DMS79 treated with DMSO at 0.1 percent for 48 hours (cell line): ENCODE measurements at regions not wholly inside any gene's neighbourhood (a gene's known extent, or its start where the extent isn't known, plus 50 kb on each side); places are given as distances from the start of the nearest gene placed in this dataset.
A peak's percentile ranks its signal among the peaks of the same experiment; 100 is the strongest.

Source experiments
- DNase-seq: peaks from one replicate; lab custom pipeline; 2025; lab: John Stamatoyannopoulos, UW

DNA sequence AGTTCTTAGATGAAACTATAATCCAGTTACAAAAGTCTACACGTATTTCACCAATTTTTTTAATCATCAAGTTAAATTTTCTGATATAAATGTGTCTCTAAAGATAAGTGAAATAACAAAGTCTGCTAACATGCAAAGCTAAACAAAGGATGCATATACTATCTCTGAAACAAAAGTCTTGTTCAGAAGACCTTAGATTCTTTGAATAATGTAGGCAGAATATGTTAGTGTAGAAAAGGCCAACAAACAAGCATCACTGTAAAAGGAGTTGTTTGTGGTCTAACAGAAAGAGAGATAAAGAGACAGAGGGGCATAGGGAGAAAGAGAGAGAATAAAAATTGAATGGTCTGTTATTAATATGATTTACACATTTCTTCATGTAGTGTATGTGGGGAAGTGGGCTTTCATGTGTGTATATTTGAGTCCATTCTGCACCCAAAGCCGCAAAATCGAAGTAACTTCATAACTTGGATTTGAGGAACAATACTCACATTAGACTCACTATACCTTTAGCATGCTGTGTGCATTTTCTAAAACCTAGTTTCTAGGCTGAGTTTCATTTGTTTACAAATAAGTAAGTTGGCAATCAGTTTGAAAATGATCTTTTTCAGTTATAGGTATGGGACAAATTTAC lies 734.8 kb upstream of the REG3G start:
- no peak for DNase-seq

DNA sequence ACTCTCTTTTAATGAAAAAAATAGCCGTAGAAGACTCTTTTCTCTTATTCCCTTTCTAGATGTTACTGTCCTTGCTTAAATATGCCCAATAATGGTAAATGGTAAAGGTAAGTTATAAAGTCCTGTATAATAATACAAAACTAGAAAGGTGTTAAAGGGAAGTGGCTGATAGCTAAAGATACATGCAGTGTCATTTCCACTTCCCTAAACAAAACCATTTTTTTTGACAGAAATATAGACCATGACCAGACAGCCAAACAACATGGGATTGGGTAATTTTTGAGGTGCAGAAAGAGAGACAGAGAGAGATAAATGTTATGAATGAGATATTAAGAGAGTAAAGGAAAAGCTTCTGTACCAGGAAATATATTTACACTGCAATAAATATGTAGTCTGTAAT lies 731.7 kb upstream of the REG3G start:
- no peak for DNase-seq

DNA sequence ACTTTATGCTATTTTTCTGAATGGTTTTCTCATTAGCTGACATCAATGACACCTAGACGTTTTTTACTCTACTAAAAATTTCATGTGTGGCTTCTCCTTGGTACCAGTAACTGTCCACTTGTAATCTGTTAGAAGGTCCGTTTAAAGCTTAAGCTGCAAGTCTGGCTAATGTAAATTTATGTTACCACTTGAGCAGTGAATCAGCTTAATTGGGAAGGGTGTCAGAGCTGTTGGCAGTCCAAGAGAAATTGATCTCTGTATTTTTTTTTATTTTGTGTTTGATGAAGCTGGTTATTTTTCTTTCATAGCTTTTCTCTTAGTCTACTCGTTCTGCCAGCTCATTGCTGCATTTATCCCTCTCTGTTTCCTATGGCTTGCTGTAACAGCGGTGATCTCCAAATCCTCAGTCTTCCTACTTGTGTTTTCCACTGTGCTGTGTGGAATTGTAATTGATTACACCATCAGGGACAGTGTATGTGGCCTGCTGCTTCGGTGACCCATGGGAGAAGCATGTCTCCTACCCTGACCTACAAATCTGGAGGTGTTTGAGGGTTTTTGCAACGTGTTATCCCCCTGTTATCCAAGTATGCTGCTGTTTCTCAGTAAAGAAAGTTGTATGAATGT lies 724.2 kb upstream of the REG3G start:
- no peak for DNase-seq

DNA sequence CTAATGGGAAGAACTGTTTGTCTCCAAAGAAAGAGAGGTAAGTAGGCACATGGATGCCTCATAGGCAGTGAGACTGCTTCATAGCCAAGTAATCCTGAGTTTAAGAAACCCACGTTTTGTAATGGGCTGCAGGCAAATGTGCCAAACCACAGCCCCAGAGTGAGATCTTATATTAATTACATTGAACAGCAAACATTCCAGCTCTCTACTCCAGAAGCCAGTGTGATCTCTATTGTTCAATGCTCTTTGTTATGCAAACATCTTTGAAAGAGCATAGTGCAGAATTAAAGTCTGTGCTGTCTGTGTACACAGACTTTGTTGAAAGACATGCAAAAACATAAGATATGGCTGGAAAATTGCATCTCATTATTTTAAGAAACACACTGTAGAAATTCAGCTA lies 720.8 kb upstream of the REG3G start:
- DNase-seq, result no peak

DNA sequence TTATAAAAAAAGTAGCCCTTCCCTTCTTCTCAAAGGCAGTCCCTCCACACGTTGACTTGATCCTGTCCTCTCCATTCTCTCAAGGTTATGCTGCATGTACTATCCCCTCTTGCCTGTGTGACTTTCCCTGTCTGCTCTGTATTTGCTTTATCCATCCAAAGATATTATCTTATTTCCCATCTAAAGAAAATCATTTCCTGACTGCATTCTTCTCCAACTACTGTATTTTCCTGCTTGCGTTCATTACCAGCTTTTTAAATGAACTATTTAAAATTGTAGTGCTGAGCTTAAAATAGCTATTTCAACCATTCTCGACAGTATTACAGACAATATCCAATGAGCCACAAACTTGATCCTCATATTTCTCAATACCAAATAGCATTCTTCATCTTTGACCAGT lies 716.0 kb upstream of the REG3G start:
- no peak for DNase-seq

DNA sequence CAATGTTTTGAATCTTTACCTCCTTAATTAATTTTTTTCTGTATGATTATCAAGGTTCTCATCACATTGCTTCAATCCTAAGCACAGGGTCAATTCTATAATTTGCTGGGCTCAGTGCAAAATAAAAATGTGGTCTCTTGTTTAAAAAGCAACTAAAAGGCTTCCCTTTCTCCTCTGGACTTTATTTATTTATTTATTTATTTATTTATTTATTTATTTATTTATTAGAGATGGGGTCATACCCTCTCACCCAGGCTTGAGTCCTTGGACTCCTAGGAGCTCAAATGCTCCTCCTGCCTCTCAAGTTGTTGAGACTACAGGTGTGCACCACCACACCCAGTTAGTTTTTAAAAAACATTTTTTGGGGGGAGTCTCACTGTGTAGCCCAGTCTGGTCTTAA lies 710.1 kb upstream of the REG3G start:
- DNase-seq, result no peak

DNA sequence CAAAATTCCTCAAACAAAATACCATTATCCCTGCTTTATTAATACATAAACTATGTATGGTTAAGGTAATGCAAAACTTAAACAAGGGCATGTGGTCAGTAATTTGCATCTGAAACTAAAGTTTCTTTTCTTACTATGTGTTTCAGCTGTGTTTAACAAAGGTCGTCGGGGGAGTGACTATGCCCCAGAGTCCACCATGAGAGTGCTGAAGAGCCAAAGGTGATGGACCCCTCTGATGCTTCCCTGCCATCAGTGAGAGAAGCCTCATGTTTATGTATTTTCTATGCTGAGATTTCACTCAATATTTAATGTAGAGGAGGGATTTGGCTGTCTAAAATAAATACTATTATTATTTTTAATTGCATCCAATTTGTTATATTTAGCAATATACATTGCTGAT lies 707.2 kb upstream of the REG3G start:
- no peak for DNase-seq

DNA sequence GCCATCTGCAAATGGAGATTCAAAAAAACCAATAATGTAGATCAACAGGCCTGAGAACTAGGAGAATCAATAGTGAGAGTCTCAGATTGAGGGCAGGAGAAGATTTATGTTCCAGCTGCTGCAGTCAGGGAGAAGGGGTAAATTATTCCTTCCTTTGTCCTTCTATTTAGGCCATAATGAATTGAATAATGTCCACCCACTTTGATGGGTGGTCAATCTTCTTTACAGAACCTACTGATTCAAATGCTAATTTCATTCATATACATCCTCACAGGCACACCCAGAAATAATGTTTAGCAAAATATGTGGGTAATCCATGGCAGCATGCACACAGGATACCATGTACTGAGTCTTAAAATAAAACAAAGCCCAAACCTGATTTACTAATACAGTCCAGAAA lies 695.3 kb upstream of the REG3G start:
- DNase-seq, result no peak

DNA sequence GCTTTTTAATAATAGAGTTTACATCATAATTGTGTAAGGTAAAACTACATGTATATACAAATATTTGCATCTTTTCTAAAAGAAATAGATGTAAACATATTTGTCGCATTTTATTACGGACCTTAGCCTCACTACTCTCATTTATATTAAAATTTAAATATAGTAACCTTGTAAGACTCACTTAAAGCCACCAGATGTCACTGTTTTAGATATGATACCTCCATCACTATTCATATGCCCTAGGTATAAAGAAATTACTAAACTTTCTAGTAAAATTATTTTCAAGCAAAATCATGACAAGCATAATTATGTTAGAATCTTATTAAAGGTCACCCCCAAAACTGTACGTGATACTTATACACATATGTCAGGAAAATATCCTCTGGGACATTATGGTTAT lies 674.3 kb upstream of the REG3G start:
- no peak for DNase-seq

DNA sequence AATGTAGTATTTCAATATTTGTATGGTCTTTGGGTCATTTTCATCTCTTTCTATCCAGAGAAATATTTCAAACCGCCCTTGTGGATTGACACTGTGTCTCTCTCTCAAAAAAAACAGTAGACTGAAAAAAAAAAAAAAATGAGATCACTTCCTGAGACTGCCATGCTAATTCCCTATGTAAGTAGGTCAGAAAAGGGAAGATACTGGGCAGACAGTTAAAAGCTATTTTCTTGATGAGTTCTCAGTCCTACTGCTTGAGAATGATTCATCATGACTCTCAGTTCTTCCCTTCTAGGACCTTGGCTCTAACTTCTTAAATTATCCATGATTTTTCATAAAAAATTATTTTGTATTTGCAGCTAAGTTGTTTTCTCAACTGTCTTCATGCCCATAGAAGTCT lies 672.3 kb upstream of the REG3G start:
- no peak for DNase-seq

DNA sequence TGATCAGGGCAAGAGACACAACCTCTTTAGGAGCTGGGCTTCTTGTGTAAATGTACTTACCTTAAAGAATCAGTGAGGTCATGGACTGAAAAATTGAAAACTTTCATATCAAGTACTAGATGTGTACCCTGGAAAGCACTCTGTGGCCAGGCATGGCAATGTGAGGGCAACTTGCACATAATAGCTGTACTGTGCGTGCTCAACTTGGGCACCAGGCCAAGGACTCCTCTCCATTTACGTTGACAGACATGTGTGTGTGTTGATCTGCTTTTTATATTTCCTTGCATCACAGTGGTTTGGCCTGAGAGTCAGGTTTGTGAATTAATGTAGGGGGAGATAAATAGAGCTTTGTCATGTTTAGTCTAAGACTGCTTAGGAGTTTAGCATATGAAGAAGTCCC lies 669.5 kb upstream of the REG3G start:
- no peak for DNase-seq

DNA sequence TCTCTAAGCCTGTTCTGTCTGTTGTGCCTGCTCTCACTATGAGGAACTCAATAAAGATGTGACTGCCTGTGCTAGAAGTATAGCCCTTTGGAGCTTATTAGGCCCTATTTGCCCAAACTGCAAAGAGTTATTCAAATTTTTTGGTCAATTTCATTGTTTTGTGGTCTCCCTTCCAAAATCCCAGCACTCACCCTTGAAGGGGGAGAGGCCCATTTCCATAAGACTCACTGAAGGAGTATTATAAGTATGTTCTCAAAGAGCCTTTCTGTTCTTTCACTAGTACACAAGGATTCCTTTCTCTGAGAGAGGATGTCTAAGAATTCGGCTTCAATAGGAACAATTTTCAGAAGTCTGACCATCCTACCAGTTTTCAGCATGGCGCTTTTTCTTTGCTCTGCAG lies 641.9 kb upstream of the REG3G start:
- DNase-seq, result no peak

DNA sequence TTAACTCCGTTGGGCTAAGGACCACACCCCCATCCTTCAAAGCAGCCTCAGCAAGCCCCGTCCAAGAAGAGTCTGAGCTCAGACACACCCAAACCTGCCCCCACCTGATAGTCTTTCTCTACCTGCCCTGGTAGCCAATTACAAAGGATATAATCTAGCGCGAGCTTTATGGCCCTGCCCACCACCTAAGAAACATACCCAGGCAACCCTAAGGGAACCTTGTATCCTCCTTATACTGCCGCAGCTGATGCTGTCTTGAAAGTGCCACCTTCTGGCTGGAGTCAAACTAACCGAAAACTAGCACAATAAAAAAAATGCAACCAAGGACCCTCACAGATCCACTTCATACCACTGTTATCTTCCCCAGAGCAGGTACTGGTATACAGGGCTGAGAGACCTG lies 628.3 kb upstream of the REG3G start:
- no peak for DNase-seq

DNA sequence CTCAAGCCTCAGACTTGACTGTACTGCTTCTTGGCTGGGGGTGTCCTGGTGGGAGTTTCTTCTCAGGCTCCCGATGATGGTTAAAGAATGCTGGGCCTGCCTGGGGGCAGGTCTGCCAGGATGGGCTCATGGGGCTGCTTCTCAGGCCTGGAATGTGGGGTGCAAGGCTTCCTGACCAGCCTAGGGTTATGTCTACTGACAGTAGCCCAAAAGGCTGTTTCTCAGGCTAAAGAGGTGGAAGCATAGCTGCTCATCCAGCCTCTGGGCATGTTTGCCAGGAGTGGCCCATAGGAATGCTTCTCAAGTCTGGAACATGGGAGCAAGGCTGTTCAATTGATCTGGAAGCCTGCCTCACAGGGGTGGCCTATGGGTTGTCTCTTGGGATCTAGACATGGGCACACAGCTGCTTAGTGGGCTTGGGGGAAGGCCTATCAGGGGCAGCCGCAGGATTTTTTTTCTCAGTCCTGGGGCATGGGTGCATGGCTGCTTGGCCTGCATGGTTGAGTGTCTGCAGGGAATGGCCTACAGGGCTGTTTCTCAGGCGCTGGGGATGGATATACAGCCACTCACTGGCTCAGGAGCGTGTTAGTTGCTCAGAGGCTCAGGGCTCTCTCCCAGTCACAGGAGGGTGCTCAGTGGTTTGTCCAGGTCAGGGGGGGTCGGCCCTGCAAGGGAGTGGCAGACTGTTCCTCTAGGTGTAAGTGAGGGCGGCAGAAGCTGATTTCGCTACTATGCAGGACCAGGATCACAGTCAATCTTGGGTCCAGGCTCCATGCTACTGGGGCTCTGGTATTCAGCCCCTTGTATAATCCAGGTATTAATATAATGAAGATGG lies 617.3 kb upstream of the REG3G start:
- DNase-seq, result no peak

DNA sequence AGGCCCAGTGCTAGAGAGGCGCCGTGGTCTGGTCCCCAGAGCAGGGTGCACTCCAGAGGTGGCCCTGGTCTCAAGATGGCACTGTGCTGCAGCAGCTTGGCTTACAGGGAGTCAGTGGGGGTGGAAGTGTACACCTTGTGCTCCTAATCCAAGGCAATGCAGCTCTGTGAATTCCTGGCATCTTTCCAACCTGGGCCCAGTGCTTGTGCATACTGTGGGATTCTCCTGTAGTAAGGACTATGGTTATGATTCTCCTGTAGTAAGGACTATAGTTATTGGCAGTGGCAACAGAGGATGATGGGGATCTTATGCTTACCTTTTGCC lies 616.7 kb upstream of the REG3G start:
- DNase-seq, result no peak

DNA sequence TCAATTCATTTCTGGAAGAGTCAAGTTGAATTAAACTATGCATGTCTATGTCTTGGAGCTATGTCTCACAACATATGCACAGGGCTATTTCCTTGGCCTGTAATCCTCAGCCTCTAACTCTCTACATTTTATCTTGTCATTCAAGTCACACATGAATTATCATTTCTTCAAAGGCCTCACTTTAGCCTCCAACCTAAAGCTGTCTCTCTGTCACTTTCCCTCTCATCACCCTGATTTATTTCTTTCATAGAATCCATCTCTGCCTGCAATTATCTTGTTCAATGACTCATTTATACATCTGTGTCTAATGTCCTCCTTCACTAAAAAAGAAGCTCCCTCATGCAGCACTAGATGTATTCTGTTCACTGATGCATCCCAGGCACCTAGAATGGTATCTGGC lies 614.2 kb upstream of the REG3G start:
- no peak for DNase-seq

DNA sequence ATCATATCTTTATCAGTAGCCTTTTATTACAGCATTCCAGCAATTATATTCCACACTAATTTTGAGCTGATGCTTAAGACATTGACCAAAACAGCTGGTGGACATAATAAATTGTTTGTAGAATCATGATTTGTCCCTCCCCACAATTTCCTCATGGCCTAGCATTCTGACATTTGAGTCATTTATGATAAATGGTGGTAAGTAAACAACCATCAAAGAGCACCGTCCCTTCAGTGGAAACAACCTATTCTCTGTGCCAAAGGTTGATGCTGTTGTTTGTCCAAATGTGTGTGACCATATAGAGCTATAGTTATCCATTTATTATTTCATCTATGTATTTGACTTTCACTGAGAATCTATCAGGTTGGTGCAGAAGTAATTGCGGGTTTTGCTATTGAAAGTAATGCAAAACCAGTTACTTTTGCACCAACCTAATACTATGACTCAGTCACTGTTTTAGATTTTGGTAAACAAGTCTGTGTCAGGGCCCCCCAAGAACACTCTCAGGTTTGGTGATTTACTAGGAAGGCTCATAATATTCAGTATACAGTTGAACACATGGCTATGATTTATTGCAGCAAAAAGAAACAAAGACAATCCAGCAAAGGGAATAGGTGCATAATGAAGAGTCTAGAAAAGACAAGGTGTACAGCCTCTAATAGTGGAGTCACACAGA lies 608.7 kb upstream of the REG3G start:
- DNase-seq, result no peak

DNA sequence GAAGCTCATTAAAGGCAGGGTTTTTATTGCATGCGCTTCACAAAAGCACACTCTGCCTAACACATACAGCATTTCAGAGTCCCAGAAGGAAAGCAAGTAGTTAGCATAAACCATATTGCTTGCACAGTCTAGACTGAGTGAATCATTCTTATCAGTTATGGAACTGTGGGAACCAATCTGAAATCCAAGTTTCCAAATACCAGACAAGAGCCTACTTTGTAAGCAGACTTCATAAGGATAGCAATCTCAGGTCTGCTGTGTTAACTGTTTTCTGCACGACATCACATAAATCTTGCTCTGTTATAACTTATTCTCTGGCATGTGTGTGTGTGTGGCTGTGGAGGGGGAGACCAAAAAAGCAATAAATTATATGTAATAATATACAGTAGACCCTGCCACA lies 608.1 kb upstream of the REG3G start:
- DNase-seq, result no peak

DNA sequence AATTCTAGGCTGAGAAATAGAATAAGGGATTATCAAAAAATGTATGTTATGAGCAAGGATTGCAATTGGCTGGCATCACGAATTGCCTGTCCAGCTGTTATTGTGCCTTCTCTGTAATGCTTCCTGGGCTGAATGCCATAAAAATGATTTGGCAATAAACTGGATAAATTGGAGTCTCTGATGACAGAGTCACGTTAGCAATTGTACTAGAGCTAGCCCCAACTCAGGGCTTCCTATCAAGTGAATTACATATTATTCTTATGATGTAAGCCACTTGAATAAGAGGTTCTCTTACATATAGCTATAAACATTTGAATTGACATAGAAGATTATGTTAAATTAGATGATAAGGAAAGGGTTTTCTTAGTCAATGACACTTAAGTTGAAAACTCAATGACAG lies 607.5 kb upstream of the REG3G start:
- peak; percentile 10 for DNase-seq

DNA sequence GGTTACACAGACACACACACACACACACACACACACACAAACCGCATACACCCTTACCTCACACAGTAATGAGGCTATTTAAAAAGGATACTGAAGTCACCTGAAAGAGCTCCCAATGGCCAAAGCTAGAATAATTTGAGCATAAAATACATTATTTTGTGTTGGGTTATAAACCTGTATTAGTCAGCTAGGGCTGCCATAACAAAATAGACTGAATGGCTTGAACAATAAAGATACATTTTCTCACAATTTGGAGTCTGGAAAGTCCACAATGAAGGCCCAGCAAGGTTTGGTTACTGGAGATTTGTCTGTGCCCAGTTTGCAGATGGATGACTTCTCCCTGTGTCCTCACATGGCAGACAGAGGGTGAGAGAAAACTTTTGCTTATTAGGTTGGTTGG lies 605.4 kb upstream of the REG3G start:
- DNase-seq, result no peak

DNA sequence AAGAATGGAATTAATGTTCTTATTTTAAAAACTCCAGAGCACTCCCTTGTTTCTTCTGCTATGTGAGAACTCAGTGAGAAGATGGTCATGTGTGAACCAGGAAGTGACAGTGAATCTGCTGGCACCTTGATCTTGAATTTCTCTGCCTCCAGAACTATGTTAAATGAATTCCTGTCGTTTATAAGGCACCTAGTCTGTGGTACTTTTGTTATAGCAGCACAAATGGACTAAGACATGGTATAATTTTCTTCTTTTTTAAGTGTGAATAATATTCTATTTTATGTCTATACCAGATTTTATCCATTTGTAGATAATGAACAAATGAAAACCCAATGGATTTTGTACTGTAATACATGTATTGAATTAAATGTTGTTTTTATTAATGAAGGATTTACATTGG lies 601.9 kb upstream of the REG3G start:
- no peak for DNase-seq

DNA sequence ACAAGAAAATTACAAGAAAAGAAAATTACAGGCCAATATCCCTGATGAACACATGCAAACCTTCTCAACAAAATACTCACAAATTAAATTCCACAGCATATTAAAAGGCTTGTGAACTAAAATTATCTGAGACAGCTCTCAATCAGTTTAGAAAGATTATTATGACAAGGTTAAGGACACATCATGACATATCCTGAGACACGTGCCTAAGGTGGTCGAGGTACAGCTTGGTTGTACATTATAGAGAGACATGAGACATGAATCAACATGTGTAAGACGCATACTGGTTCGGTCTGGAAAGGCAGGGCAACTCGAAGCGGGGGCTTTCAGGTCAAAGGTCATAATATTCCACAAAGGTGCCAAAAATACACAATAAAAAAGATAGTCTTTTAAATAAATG lies 598.3 kb upstream of the REG3G start:
- DNase-seq, result no peak

DNA sequence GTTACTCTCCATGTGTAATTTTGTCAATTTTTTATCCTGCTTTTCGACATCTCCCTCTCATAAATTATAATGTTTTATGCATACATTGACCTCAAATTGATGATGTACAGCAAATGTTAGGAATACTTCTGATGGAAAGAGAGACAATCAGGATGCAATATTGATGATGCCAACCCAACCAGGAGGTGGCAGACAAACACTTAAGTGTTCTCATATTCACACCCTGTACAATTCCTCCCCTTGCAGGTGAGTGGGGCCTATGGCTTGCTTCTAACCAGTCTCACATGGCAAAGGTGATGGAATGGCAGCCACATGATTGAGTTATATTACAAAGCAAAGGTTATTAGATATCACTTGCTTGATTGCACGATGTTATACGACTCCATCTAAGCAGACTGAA lies 594.3 kb upstream of the REG3G start:
- DNase-seq, result no peak
